GM12878 (cell line): ENCODE measurements at regions not wholly inside any gene's neighbourhood (a gene's known extent, or its start where the extent isn't known, plus 50 kb on each side); places are given as distances from the start of the nearest gene placed in this dataset.

ENCODE experiments used
- CBFB ChIP-seq: IDR thresholded peaks from 2 replicates; pipeline ENCODE4 v1.6.1; 2016; ENCODE audit warnings: antibody characterized with exemption, low read depth
- POU2F2 ChIP-seq: IDR thresholded peaks from 3 replicates; pipeline ENCODE4 v1.6.1; 2011; ENCODE audit warnings: low read depth, mild to moderate bottlenecking, low read length, borderline replicate concordance
- SMAD5 ChIP-seq: IDR thresholded peaks from 2 replicates; pipeline ENCODE4 v1.6.1; 2016; ENCODE audit warnings: antibody characterized with exemption, low read depth
- ZNF384 ChIP-seq: IDR thresholded peaks from 2 replicates; pipeline ENCODE4 v1.6.1; 2012; ENCODE audit warnings: low read depth, mild to moderate bottlenecking, low read length, improper control_type of control experiment, borderline replicate concordance

GRCh38 chr5:9780501-9780900 is 150.3 kb upstream of the TAS2R1 start:
- TF ChIP-seq POU2F2 (no peak), ZNF384 (no peak), SMAD5 (no peak), CBFB (no peak)
